Uterus (tissue), 3 donors: ENCODE measurements at regions not wholly inside any gene's neighbourhood (a gene's known extent, or its start where the extent isn't known, plus 50 kb on each side); places are given as distances from the start of the nearest gene placed in this dataset.

Experiments used
- DNase-seq, 2 donors: peaks; one replicate each; pipeline ENCODE4 v3.0.0-alpha.2; 2019 to 2020
- H3K27ac ChIP-seq, 2 donors: fragments of 200-600 bp; sonication (generic); 1 replicate in 1 of 2; 2 replicates in 1 of 2; pipeline ENCODE4 v1.5.1; 2016 to 2018
- H3K27me3 ChIP-seq, 2 donors: fragments of 200-600 bp; sonication (generic); one replicate each; pipeline ENCODE4 v1.5.1; 2018 to 2019; ENCODE audit warnings: control low read depth in 1 of 2
- H3K36me3 ChIP-seq, 2 donors: fragments of 200-600 bp; sonication (generic); one replicate each; pipeline ENCODE4 v1.5.1; 2019; ENCODE audit warnings: control low read depth in 1 of 2
- H3K4me1 ChIP-seq, 2 donors: fragments of 200-600 bp; sonication (generic); one replicate each; pipeline ENCODE4 v1.5.1; 2018 to 2019; ENCODE audit warnings: control low read depth in 1 of 2
- H3K4me3 ChIP-seq, 2 donors: fragments of 200-600 bp; sonication (generic); 1 replicate in 1 of 2; 2 replicates in 1 of 2; pipeline ENCODE4 v1.5.1; 2018 to 2019; ENCODE audit warnings: mild to moderate bottlenecking in 1 of 2
- H3K9me3 ChIP-seq, 2 donors: fragments of 200-600 bp; sonication (generic); one replicate each; pipeline ENCODE4 v1.5.1; 2019; ENCODE audit warnings: control low read depth in 1 of 2
- POLR2A ChIP-seq, 2 donors: fragments of 450-650 bp; IDR thresholded peaks; one replicate each; pipeline ENCODE4 v1.6.1; 2016; ENCODE audit warnings: antibody characterized with exemption in 2 of 2, mild to moderate bottlenecking in 1 of 2, moderate library complexity in 1 of 2
- intact Hi-C: fragments of 100-400 bp; cut with DNase I; formaldehyde crosslinking; loops from one replicate; pipeline ENCODE4 v1.15.1; 2023; ENCODE audit warnings: low total_unique reads
- TF ChIP-seq, protein P1 (sequence below), 4 experiments: fragments of 200-600 bp in 2 of 4; fragments of 450-650 bp in 2 of 4; sonication (generic) in 2 of 4; IDR thresholded peaks; one replicate each; pipeline ENCODE4 v1.5.1; 2016 to 2019; ENCODE audit warnings: antibody characterized with exemption in 4 of 4, mild to moderate bottlenecking in 2 of 4, moderate library complexity in 1 of 4
- donor health status: DM: yes; HTN: yes; CAD: no.

- Histone ChIP-seq H3K36me3 (no peaks in the 10 kb centered on the region), H3K9me3 (no peaks in the 10 kb centered on the region), H3K27me3 (no peaks in the 10 kb centered on the region), H3K4me3 (no peak overlapping the region), H3K4me1 (no peaks in the 10 kb centered on the region), H3K27ac (no peak overlapping the region)
- TF ChIP-seq, protein P1, sequence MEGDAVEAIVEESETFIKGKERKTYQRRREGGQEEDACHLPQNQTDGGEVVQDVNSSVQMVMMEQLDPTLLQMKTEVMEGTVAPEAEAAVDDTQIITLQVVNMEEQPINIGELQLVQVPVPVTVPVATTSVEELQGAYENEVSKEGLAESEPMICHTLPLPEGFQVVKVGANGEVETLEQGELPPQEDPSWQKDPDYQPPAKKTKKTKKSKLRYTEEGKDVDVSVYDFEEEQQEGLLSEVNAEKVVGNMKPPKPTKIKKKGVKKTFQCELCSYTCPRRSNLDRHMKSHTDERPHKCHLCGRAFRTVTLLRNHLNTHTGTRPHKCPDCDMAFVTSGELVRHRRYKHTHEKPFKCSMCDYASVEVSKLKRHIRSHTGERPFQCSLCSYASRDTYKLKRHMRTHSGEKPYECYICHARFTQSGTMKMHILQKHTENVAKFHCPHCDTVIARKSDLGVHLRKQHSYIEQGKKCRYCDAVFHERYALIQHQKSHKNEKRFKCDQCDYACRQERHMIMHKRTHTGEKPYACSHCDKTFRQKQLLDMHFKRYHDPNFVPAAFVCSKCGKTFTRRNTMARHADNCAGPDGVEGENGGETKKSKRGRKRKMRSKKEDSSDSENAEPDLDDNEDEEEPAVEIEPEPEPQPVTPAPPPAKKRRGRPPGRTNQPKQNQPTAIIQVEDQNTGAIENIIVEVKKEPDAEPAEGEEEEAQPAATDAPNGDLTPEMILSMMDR (IDR thresholded peaks at IDR 0.05) = no peak
- TF ChIP-seq POLR2A (IDR thresholded peaks at IDR 0.05) = no peak
- no peak for DNase-seq
- intact Hi-C loops = no loop called here
Observed at GRCh38 chr10:78251016-78251385, 217.3 kb downstream of the RPS24 start.

GRCh38 chr10:78252286-78252685, 218.6 kb downstream of the RPS24 start:
- no peak for TF ChIP-seq POLR2A (IDR thresholded peaks at IDR 0.05)
- TF ChIP-seq, protein P1 (IDR thresholded peaks at IDR 0.05) = no peak
- no peaks in the 10 kb centered on the region for H3K36me3 ChIP-seq
- H3K4me1 ChIP-seq = no peaks in the 10 kb centered on the region
- no peaks in the 10 kb centered on the region for H3K27me3 ChIP-seq
- H3K27ac ChIP-seq = no peak overlapping the region
- no peak for DNase-seq
- intact Hi-C loops = no loop called here
- H3K9me3 ChIP-seq = no peaks in the 10 kb centered on the region
- no peak overlapping the region for H3K4me3 ChIP-seq

DNA sequence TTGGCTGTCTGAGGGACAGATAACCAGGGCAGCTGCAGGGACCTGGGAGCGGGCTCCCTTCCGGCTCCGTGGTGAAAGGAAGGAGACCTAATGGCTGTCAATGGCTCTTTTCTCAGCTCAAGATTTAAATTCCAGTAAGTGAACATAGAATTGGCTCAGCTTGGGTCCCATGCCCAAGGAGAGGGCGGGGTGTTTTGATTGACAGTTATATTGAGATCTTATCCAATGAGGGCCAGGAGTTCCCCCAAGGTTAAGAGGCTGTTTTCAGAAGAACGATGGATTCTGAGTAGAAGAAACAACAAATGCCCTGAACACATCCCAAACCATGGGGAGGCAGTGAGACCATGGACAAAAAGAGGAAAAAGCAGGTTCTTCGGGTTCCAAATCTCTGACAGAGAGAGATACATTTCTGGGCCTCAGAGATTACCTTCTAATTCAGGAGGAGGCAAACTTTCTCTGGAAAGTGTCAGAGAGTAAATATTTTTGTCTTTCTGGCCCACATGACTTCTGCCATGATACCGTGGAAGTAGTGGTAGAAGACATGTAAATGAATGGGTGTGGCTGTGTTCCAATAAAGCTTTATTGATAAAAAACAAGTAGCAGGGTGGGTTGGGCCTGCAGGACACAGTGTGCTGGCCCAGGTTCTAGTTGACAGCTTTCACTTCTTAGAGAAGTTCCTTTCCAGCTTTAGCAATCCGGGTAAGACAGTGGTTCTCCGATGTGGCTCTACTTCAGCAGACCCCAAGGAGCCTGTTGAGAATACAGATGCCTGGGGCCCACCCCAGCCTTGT, 219.6 kb downstream of the RPS24 start:
- intact Hi-C loops = no loop called here
- DNase-seq = no peak
- no peak for TF ChIP-seq POLR2A (IDR thresholded peaks at IDR 0.05)
- TF ChIP-seq, protein P1 (IDR thresholded peaks at IDR 0.05) = no peak
- H3K4me3 ChIP-seq = no peak overlapping the region
- H3K4me1 ChIP-seq = no peaks in the 10 kb centered on the region
- no peaks in the 10 kb centered on the region for H3K9me3 ChIP-seq
- no peaks in the 10 kb centered on the region for H3K36me3 ChIP-seq
- no peak overlapping the region for H3K27ac ChIP-seq
- H3K27me3 ChIP-seq = no peaks in the 10 kb centered on the region

DNA sequence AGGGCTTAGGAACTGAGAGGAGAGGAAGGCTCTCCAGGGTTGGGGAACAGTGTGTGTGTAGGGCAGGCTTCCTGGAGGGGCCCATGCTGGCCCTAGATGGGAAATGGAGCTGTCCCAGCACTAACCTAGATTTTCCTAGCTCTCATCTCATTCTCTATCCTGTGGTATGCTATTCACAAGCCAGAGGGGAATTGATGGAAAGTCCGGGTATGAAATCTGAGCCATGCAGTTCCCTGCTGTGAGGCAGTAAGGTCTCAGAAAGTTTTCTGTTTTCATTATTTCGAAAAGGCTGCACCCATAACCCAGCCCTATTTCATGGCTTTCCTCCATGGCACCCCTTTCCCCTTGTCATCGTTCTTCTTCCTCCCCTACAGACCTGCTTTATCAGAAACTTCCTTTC, 220.3 kb downstream of the RPS24 start:
- intact Hi-C loops = no loop called here
- H3K4me3 ChIP-seq = no peak overlapping the region
- no peaks in the 10 kb centered on the region for H3K9me3 ChIP-seq
- no peak for DNase-seq
- H3K4me1 ChIP-seq = no peaks in the 10 kb centered on the region
- H3K27ac ChIP-seq = no peak overlapping the region
- no peak for TF ChIP-seq POLR2A (IDR thresholded peaks at IDR 0.05)
- TF ChIP-seq, protein P1 (IDR thresholded peaks at IDR 0.05) = no peak
- no peaks in the 10 kb centered on the region for H3K36me3 ChIP-seq
- H3K27me3 ChIP-seq = no peaks in the 10 kb centered on the region

DNA sequence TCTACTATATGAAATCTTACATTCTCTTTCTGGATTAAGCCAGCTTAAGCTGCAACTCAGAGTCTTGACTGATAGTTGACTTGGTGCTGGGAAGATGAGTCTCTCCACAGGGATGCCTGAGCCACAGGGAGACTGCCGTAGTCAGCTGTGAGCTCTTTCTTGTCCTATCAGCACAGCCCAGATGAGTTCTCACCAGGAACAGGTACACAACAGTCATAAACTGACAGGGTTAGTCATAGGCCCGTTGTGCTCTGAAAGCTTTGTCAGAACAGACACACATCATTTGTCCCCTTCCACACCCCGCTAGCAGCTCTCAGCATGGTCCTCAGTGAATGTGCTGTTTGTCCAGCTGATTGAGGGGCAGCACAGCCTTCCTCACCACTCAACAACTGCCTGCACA, 221.6 kb downstream of the RPS24 start:
- DNase-seq = no peak
- H3K27me3 ChIP-seq = no peaks in the 10 kb centered on the region
- no peaks in the 10 kb centered on the region for H3K36me3 ChIP-seq
- no peaks in the 10 kb centered on the region for H3K4me1 ChIP-seq
- no peak overlapping the region for H3K4me3 ChIP-seq
- H3K9me3 ChIP-seq = no peaks in the 10 kb centered on the region
- TF ChIP-seq, protein P1 (IDR thresholded peaks at IDR 0.05) = no peak
- no peak for TF ChIP-seq POLR2A (IDR thresholded peaks at IDR 0.05)
- intact Hi-C loops = no loop called here
- no peak overlapping the region for H3K27ac ChIP-seq
